Endothelial cell of umbilical vein (primary cell): ENCODE measurements at regions not wholly inside any gene's neighbourhood (a gene's known extent, or its start where the extent isn't known, plus 50 kb on each side); places are given as distances from the start of the nearest gene placed in this dataset.

Experiments
- BruUV-seq: library from RNA; stranded (reverse); fragments of 400-500 nt; replicated peaks from 2 replicates; lab custom pipeline; 2021; lab: Mats Ljungman, UMichigan
- CTCF ChIA-PET: fragments of 300-600, 350-600 bp; sonication (Branson Sonifier 250); formaldehyde crosslinking; loops from one replicate; lab custom pipeline; 2021; ENCODE audit warnings: antibody characterized with exemption, inconsistent platforms; lab: Charles Lee
- POLR2A ChIA-PET: fragments of 300-600, 350-600 bp; sonication (Branson Sonifier 250); formaldehyde crosslinking; loops from one replicate; lab custom pipeline; 2021; ENCODE audit warnings: antibody characterized with exemption, inconsistent platforms; lab: Charles Lee
- DNase-seq: peaks from one replicate; pipeline ENCODE4 v3.0.0-alpha.2; 2011; ENCODE audit warnings: low read depth, low spot score
- FAIRE-seq: peaks from 2 replicates; lab custom pipeline; 2011; peaks lifted over from hg19 to GRCh38; lab: Jason Lieb, UNC
- H2AFZ ChIP-seq: 2 replicates; pipeline ENCODE4 v1.6.0; 2012; ENCODE audit warnings: low read depth, low read length, control low read depth, inconsistent platforms
- H3K27ac ChIP-seq: 2 replicates; pipeline ENCODE4 v1.5.1; 2011; ENCODE audit warnings: low read depth, mild to moderate bottlenecking, control low read depth, low read length, moderate library complexity; ENCODE audit not compliant: insufficient read depth
- H3K27me3 ChIP-seq, 2 experiments: 2 replicates each; pipeline versions ENCODE4 v1.6.0 to v1.6.1; 2011; ENCODE audit warnings: low read length in 2 of 2, mixed read lengths in 1 of 2; ENCODE audit not compliant: control insufficient read depth in 2 of 2, insufficient read depth in 2 of 2
- H3K36me3 ChIP-seq, 2 experiments: 2 replicates in 1 of 2; 3 replicates in 1 of 2; pipeline ENCODE4 v1.5.1; 2011; ENCODE audit warnings: low read length in 2 of 2, mild to moderate bottlenecking in 1 of 2, moderate library complexity in 1 of 2; ENCODE audit not compliant: control insufficient read depth in 2 of 2, insufficient read depth in 2 of 2; ENCODE audit errors: extremely low read depth in 1 of 2
- H3K4me1 ChIP-seq: 3 replicates; pipeline ENCODE4 v1.5.1; 2011; ENCODE audit warnings: mild to moderate bottlenecking, low read length; ENCODE audit not compliant: control insufficient read depth, insufficient read depth; ENCODE audit errors: extremely low read depth
- H3K4me2 ChIP-seq: 2 replicates; pipeline ENCODE4 v1.6.1; 2011; ENCODE audit warnings: low read length, control low read depth, mixed read lengths; ENCODE audit not compliant: insufficient read depth
- H3K4me3 ChIP-seq, 3 experiments: fragments of 200-600 bp in 1 of 3; sonication (generic), shearing (Covaris generic) in 1 of 3; replicated peaks in 1 of 3; 2 replicates each; pipeline ENCODE4 v1.5.1; 2011 to 2016; ENCODE audit warnings: control low read depth in 3 of 3, low read length in 3 of 3, mild to moderate bottlenecking in 2 of 3, inconsistent platforms in 1 of 3, low read depth in 1 of 3, moderate library complexity in 1 of 3; ENCODE audit not compliant: insufficient read depth in 1 of 3
- H3K79me2 ChIP-seq: 2 replicates; pipeline ENCODE4 v1.6.0; 2012; ENCODE audit warnings: low read length, inconsistent platforms; ENCODE audit not compliant: control insufficient read depth, insufficient read depth
- H3K9ac ChIP-seq: replicated peaks from 2 replicates; pipeline ENCODE3; 2011; ENCODE audit warnings: low read length, control low read depth; ENCODE audit not compliant: insufficient read depth; ENCODE audit errors: extremely low read depth
- H3K9me1 ChIP-seq: replicated peaks from 3 replicates; pipeline ENCODE4 v1.6.0; 2011; ENCODE audit warnings: mild to moderate bottlenecking, low read length; ENCODE audit not compliant: control insufficient read depth, insufficient read depth; ENCODE audit errors: extremely low read depth
- H3K9me3 ChIP-seq: replicated peaks from 2 replicates; pipeline ENCODE4 v1.5.1; 2012; ENCODE audit warnings: low read length, inconsistent platforms; ENCODE audit not compliant: control insufficient read depth, insufficient read depth
- H4K20me1 ChIP-seq: replicated peaks from 2 replicates; pipeline ENCODE3; 2011; ENCODE audit warnings: mild to moderate bottlenecking, low read length; ENCODE audit not compliant: control insufficient read depth, insufficient read depth; ENCODE audit errors: extremely low read depth
- EZH2 ChIP-seq: IDR thresholded peaks from 2 replicates; pipeline ENCODE4 v1.6.1; 2012; ENCODE audit warnings: borderline replicate concordance, low read depth, mild to moderate bottlenecking, moderate library complexity, low read length, inconsistent platforms; ENCODE audit not compliant: severe bottlenecking
- FOS ChIP-seq: IDR thresholded peaks from 2 replicates; pipeline ENCODE4 v1.6.1; 2011; ENCODE audit warnings: mild to moderate bottlenecking, low read length, moderate library complexity, borderline replicate concordance; ENCODE audit not compliant: insufficient read depth
- GATA2 ChIP-seq: IDR thresholded peaks from 2 replicates; pipeline ENCODE4 v1.7.0; 2011; ENCODE audit warnings: low read depth, mild to moderate bottlenecking, moderate library complexity, mixed read lengths, low read length; ENCODE audit not compliant: insufficient read length, insufficient read depth
- JUN ChIP-seq: IDR thresholded peaks from 2 replicates; pipeline ENCODE4 v1.6.1; 2011; ENCODE audit warnings: borderline replicate concordance, low read depth; ENCODE audit not compliant: insufficient read length, insufficient read depth
- MAX ChIP-seq: IDR thresholded peaks from 2 replicates; pipeline ENCODE4 v1.6.1; 2011; ENCODE audit not compliant: insufficient read depth, insufficient read length
- MYC ChIP-seq: IDR thresholded peaks from one replicate; pipeline ENCODE4 v1.6.1; 2011; ENCODE audit warnings: mild to moderate bottlenecking, low read depth, low read length
- POLR2A ChIP-seq: IDR thresholded peaks from 2 replicates; pipeline ENCODE4 v1.6.1; 2012; ENCODE audit warnings: low read depth, mild to moderate bottlenecking, control low read depth, low read length
- POLR2AphosphoS5 ChIP-seq: IDR thresholded peaks from 2 replicates; pipeline ENCODE4 v1.6.1; 2012; ENCODE audit warnings: low read depth, mild to moderate bottlenecking, control low read depth, low read length, moderate library complexity; ENCODE audit not compliant: insufficient read depth
- dilution Hi-C: fragments of 300-500 bp; cut with MboI; formaldehyde crosslinking; loops from one replicate; pipeline ENCODE4 v1.15.0; 2019; ENCODE audit warnings: low sequenced_read_pairs; ENCODE audit not compliant: extremely low pct_ligation_motif_present
- intact Hi-C: fragments of 100-400 bp; cut with micrococcal nuclease; formaldehyde crosslinking; loops from one replicate; pipeline ENCODE4 v1.10.0; 2022
- TF ChIP-seq, protein P1 (sequence below), 2 donors: IDR thresholded peaks; 1 replicate in 1 of 2; 2 replicates in 1 of 2; pipeline ENCODE4 v1.5.1; 2011; ENCODE audit warnings: low read length in 2 of 2, mild to moderate bottlenecking in 2 of 2, moderate library complexity in 2 of 2, control low read depth in 1 of 2, inconsistent platforms in 1 of 2, low read depth in 1 of 2; ENCODE audit not compliant: insufficient read depth in 1 of 2; ENCODE audit errors: extremely low read depth in 1 of 2

DNA sequence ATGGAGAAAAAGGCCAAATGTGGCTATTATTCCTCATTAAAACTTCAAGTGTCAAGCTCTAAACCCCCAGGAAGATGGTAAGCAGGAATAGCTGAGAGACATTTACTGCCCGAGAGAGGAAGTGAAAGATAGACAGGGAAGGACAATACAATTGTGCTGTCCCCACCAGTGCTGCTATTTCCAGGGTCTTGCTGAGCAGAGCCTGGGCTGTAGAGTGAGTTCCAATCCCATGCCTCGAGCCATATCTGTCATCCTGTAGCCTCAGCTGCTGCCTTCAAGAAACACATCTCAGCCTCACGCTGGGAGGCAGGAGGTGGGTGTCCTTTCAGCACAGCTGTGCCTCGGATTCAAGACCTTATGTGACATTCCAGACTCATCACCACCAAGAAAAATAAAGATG lies 114.0 kb downstream of the RPAP3 start:
- Histone ChIP-seq H3K27me3 (no peaks in the 10 kb centered on the region), H3K4me2 (no peak overlapping the region), H2AFZ (no peak overlapping the region), H3K9ac (no peak overlapping the region), H3K9me1 (no peaks in the 10 kb centered on the region), H3K4me1 (peaks cover 6% of the 10 kb centered on the region), H4K20me1 (no peaks in the 10 kb centered on the region), H3K27ac (no peak overlapping the region), H3K9me3 (no peaks in the 10 kb centered on the region), H3K79me2 (no peaks in the 10 kb centered on the region), H3K4me3 (no peak overlapping the region), H3K36me3 (no peaks in the 10 kb centered on the region)
- TF ChIP-seq JUN = no peak
- no peak for TF ChIP-seq EZH2
- no peak for TF ChIP-seq GATA2
- TF ChIP-seq POLR2AphosphoS5 = no peak
- TF ChIP-seq, protein P1, sequence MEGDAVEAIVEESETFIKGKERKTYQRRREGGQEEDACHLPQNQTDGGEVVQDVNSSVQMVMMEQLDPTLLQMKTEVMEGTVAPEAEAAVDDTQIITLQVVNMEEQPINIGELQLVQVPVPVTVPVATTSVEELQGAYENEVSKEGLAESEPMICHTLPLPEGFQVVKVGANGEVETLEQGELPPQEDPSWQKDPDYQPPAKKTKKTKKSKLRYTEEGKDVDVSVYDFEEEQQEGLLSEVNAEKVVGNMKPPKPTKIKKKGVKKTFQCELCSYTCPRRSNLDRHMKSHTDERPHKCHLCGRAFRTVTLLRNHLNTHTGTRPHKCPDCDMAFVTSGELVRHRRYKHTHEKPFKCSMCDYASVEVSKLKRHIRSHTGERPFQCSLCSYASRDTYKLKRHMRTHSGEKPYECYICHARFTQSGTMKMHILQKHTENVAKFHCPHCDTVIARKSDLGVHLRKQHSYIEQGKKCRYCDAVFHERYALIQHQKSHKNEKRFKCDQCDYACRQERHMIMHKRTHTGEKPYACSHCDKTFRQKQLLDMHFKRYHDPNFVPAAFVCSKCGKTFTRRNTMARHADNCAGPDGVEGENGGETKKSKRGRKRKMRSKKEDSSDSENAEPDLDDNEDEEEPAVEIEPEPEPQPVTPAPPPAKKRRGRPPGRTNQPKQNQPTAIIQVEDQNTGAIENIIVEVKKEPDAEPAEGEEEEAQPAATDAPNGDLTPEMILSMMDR (IDR thresholded peaks at IDR 0.05; ENCODE audit: extremely low read depth in 1 of 2, insufficient read depth in 1 of 2, low read depth in 1 of 2, low read length in 2 of 2) = no peak
- TF ChIP-seq FOS = no peak
- no peak for TF ChIP-seq POLR2A
- TF ChIP-seq MAX = no peak
- no peak for TF ChIP-seq MYC
- intact Hi-C loops (no loop called here), dilution Hi-C loops (no loop called here)
- no peak for FAIRE-seq
- DNase-seq = no peak
- ChIA-PET POLR2A (no interaction called here), CTCF (interaction anchor here (0.9 to 1.5 kb wide), 3 partner anchors 11 to 193 kb away, joined by 3 to 4 read pairs (median 3); no protein-coding TSS in a partner anchor)
- no TSS peak for BruUV-seq
